NCI-H1417 treated with DMSO at 0.1 percent for 48 hours (cell line): ENCODE measurements at regions not wholly inside any gene's neighbourhood (a gene's known extent, or its start where the extent isn't known, plus 50 kb on each side); places are given as distances from the start of the nearest gene placed in this dataset.

ENCODE experiments used
- DNase-seq: peaks from one replicate; lab custom pipeline; 2025; lab: John Stamatoyannopoulos, UW

- no peak for DNase-seq
These were observed 197.0 kb downstream of the SIM1 start for GRCh38 chr6:100267721-100268123.

- DNase-seq, result no peak
These were observed 198.0 kb downstream of the SIM1 start for GRCh38 chr6:100266494-100267401.

GRCh38 chr6:100262086-100262485, 202.6 kb downstream of the SIM1 start:
- DNase-seq, result no peak

- no peak for DNase-seq
These were observed 203.2 kb downstream of the SIM1 start for GRCh38 chr6:100261486-100261885.

- no peak for DNase-seq
These were observed 204.1 kb downstream of the SIM1 start for GRCh38 chr6:100260584-100260983.

- no peak for DNase-seq
These were observed 204.9 kb downstream of the SIM1 start for GRCh38 chr6:100259865-100260264.

GRCh38 chr6:100258752-100259151, 206.0 kb downstream of the SIM1 start:
- no peak for DNase-seq

- peak; percentile 22 for DNase-seq
These were observed 206.8 kb downstream of the SIM1 start for GRCh38 chr6:100257793-100258395.

GRCh38 chr6:100255701-100256100, 209.0 kb downstream of the SIM1 start:
- no peak for DNase-seq

- no peak for DNase-seq
These were observed 217.6 kb downstream of the SIM1 start for GRCh38 chr6:100247123-100247522.

GRCh38 chr6:100246206-100246605, 218.5 kb downstream of the SIM1 start:
- DNase-seq, result no peak

GRCh38 chr6:100240798-100241197, 223.9 kb downstream of the SIM1 start:
- no peak for DNase-seq

- no peak for DNase-seq
These were observed 226.9 kb downstream of the SIM1 start for GRCh38 chr6:100237821-100238220.

GRCh38 chr6:100236389-100236788, 228.3 kb downstream of the SIM1 start:
- no peak for DNase-seq

GRCh38 chr6:100235631-100236030, 229.1 kb downstream of the SIM1 start:
- no peak for DNase-seq

GRCh38 chr6:100234625-100235024, 230.1 kb downstream of the SIM1 start:
- no peak for DNase-seq

- DNase-seq, result no peak
These were observed 231.7 kb downstream of the SIM1 start for GRCh38 chr6:100232781-100233573.

GRCh38 chr6:100230953-100231316, 233.8 kb downstream of the SIM1 start:
- DNase-seq, result no peak

- DNase-seq, result no peak
These were observed 234.4 kb downstream of the SIM1 start for GRCh38 chr6:100230115-100230952.

GRCh38 chr6:100229512-100229911, 235.2 kb downstream of the SIM1 start:
- no peak for DNase-seq

GRCh38 chr6:100228834-100229441, 234.9 kb upstream of the MCHR2 start:
- DNase-seq, result no peak
